ENCODE measurements at regions not wholly inside any gene's neighbourhood (a gene's known extent, or its start where the extent isn't known, plus 50 kb on each side); places are given as distances from the start of the nearest gene placed in this dataset.

DNA sequence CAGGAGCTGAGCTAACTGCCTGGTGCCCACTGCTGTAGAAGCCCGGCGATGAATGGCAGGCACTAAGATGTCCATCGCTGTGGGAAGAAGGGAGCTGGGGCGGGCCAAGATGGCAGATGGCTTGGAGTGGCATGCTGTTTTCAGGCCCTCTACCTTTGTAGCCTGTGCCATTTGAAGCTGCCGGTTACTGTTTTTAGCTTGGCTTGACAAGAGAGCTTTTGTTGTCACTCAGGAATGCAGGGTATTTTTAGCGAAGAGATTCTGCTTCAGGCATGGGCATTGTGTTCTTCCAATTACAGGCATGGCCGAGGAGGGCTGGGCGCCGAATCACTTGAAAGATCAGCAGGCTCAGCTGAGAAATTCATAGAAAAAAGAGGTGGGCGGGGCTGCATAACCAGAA, 348.7 kb downstream of the RPS6KC1 start:
- TF ChIP-seq, protein P1, sequence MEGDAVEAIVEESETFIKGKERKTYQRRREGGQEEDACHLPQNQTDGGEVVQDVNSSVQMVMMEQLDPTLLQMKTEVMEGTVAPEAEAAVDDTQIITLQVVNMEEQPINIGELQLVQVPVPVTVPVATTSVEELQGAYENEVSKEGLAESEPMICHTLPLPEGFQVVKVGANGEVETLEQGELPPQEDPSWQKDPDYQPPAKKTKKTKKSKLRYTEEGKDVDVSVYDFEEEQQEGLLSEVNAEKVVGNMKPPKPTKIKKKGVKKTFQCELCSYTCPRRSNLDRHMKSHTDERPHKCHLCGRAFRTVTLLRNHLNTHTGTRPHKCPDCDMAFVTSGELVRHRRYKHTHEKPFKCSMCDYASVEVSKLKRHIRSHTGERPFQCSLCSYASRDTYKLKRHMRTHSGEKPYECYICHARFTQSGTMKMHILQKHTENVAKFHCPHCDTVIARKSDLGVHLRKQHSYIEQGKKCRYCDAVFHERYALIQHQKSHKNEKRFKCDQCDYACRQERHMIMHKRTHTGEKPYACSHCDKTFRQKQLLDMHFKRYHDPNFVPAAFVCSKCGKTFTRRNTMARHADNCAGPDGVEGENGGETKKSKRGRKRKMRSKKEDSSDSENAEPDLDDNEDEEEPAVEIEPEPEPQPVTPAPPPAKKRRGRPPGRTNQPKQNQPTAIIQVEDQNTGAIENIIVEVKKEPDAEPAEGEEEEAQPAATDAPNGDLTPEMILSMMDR (IDR thresholded peaks at IDR 0.05; ENCODE audit: low read depth, low read length): no peak
- TF ChIP-seq EZH2phosphoT487 (IDR thresholded peaks at IDR 0.05; ENCODE audit: low read depth): no peak
- Histone ChIP-seq H3K27ac (ENCODE audit: low read length) (no peak overlapping the region), H3K9me3 (ENCODE audit: insufficient read depth, low read length) (no peaks in the 10 kb centered on the region), H3K4me2 (ENCODE audit: low read length) (no peak overlapping the region), H4K20me1 (ENCODE audit: insufficient read depth, low read length) (no peaks in the 10 kb centered on the region), H3K36me3 (replicated peaks; ENCODE audit: low read depth, low read length) (no peaks in the 10 kb centered on the region), H3K4me3 (ENCODE audit: low read length) (no peak overlapping the region), H3K79me2 (ENCODE audit: low read length) (no peaks in the 10 kb centered on the region), H3K4me1 (ENCODE audit: low read length) (no peaks in the 10 kb centered on the region), H3K27me3 (ENCODE audit: low read depth, low read length) (0 out of 2 replicates have a peak, but pooled peaks cover 4% of the 10 kb centered on the region), H3K9ac (ENCODE audit: low read length) (no peak overlapping the region), H2AFZ (ENCODE audit: low read depth, low read length) (no peak overlapping the region)

DNA sequence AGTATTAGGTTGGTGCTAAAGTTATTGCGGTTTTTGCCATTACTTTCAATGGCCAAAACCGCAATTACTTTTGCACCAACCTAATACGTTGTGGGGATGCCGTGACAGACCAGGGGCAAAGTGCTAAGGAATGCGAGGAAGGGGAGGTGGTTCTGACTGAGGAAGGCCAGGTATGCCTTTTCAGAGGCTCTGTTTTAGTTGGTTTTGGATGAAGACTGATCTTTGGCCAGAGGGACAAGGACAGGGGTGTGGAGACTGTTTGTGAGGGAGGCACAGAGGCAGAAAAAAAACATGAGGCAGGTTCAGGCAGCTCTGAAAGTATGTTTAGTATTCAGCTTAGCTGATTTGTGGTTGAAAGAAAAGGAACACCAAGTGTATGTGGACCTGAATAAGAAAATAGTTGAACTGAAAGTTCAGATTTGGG, 358.2 kb downstream of the RPS6KC1 start:
- no peaks in the 10 kb centered on the region for H4K20me1 ChIP-seq (ENCODE audit: insufficient read depth, low read length)
- no peaks in the 10 kb centered on the region for H3K36me3 ChIP-seq (replicated peaks; ENCODE audit: low read depth, low read length)
- H3K9ac ChIP-seq (ENCODE audit: low read length): no peak overlapping the region
- H2AFZ ChIP-seq (ENCODE audit: low read depth, low read length): no peak overlapping the region
- peaks cover 16% of the 10 kb centered on the region for H3K4me1 ChIP-seq (ENCODE audit: low read length)
- no peak overlapping the region for H3K4me3 ChIP-seq (ENCODE audit: low read length)
- H3K27me3 ChIP-seq (ENCODE audit: low read depth, low read length): no peaks in the 10 kb centered on the region
- H3K4me2 ChIP-seq (ENCODE audit: low read length): peak overlapping the region; percentile 49
- no peaks in the 10 kb centered on the region for H3K9me3 ChIP-seq (ENCODE audit: insufficient read depth, low read length)
- TF ChIP-seq, protein P1 (IDR thresholded peaks at IDR 0.05; ENCODE audit: low read depth, low read length): no peak
- TF ChIP-seq EZH2phosphoT487 (IDR thresholded peaks at IDR 0.05; ENCODE audit: low read depth): no peak
- peak overlapping the region; percentile 14; the same call in 1 of the 2 replicates for H3K27ac ChIP-seq (ENCODE audit: low read length)
- no peaks in the 10 kb centered on the region for H3K79me2 ChIP-seq (ENCODE audit: low read length)

DNA sequence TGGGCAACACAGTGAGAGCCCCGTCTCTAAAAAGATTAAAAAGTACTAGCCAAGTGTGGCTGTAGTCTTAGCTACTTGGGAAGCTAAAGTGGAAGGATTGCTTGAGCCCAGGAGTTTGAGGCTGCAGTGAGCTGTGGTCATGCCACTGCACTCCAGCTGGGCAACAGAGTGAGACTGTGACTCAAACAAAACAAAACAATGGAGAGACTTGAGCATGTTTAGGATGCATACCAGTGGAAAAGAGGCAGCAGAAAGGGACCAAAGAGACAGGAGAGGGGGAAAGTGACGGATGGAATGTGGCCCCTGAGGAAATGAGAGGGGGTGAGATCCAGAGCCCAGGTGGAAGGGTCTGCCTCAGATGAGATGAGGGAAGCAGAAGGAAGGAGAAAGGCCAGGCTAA, 358.9 kb downstream of the RPS6KC1 start:
- Histone ChIP-seq H3K4me3 (ENCODE audit: low read length) (no peak overlapping the region), H3K27ac (ENCODE audit: low read length) (no peak overlapping the region), H3K4me1 (ENCODE audit: low read length) (peaks cover 16% of the 10 kb centered on the region), H4K20me1 (ENCODE audit: insufficient read depth, low read length) (no peaks in the 10 kb centered on the region), H3K9me3 (ENCODE audit: insufficient read depth, low read length) (no peaks in the 10 kb centered on the region), H3K36me3 (replicated peaks; ENCODE audit: low read depth, low read length) (no peaks in the 10 kb centered on the region), H3K4me2 (ENCODE audit: low read length) (no peak overlapping the region), H3K79me2 (ENCODE audit: low read length) (no peaks in the 10 kb centered on the region), H3K27me3 (ENCODE audit: low read depth, low read length) (no peaks in the 10 kb centered on the region), H3K9ac (ENCODE audit: low read length) (no peak overlapping the region), H2AFZ (ENCODE audit: low read depth, low read length) (no peak overlapping the region)
- TF ChIP-seq, protein P1 (IDR thresholded peaks at IDR 0.05; ENCODE audit: low read depth, low read length): no peak
- no peak for TF ChIP-seq EZH2phosphoT487 (IDR thresholded peaks at IDR 0.05; ENCODE audit: low read depth)

DNA sequence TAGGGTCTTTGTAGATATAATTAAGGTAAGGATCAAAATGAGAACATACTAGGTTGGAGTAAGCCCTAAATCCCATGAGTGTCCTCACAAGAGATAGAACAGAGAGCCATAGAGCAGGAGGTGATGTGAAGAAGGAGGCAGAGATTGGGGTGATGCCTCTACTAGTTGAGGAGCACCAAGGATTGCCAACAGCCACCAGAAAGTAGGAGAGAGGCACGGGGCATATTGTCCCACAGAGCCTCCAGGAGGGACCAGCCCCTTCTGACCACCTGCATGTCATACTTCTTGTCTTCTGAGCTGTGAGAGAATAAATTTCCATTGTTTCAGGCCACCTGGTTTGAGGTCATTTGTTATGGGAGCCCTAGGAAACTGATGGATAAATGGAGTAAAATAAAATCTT, 363.3 kb downstream of the RPS6KC1 start:
- Histone ChIP-seq H3K9me3 (ENCODE audit: insufficient read depth, low read length) (no peaks in the 10 kb centered on the region), H3K27me3 (ENCODE audit: low read depth, low read length) (no peaks in the 10 kb centered on the region), H3K79me2 (ENCODE audit: low read length) (no peaks in the 10 kb centered on the region), H3K27ac (ENCODE audit: low read length) (no peak overlapping the region), H3K9ac (ENCODE audit: low read length) (no peak overlapping the region), H4K20me1 (ENCODE audit: insufficient read depth, low read length) (no peaks in the 10 kb centered on the region), H3K36me3 (replicated peaks; ENCODE audit: low read depth, low read length) (no peaks in the 10 kb centered on the region), H3K4me1 (ENCODE audit: low read length) (peaks cover 8% of the 10 kb centered on the region), H2AFZ (ENCODE audit: low read depth, low read length) (no peak overlapping the region), H3K4me2 (ENCODE audit: low read length) (no peak overlapping the region), H3K4me3 (ENCODE audit: low read length) (no peak overlapping the region)
- TF ChIP-seq, protein P1 (IDR thresholded peaks at IDR 0.05; ENCODE audit: low read depth, low read length): no peak
- no peak for TF ChIP-seq EZH2phosphoT487 (IDR thresholded peaks at IDR 0.05; ENCODE audit: low read depth)
